Immature natural killer cell (primary cell): ENCODE measurements at regions not wholly inside any gene's neighbourhood (a gene's known extent, or its start where the extent isn't known, plus 50 kb on each side); places are given as distances from the start of the nearest gene placed in this dataset.
"Not testable (repeated sequence)": the region's sequence is repeated elsewhere in the genome, so short reads cannot be mapped to it uniquely, and the experiment has no call there.

ENCODE experiments used
- DNase-seq, 3 donors: peaks; one replicate each; pipeline ENCODE4 v3.0.0; 2022; ENCODE audit warnings: mixed read lengths in 1 of 3
- H3K27ac Mint-ChIP-seq, 6 donors: one replicate each; pipeline ENCODE4 v1.8.0; 2020; ENCODE audit warnings: mixed read lengths in 6 of 6, mild to moderate bottlenecking in 5 of 6, inconsistent platforms in 4 of 6, moderate library complexity in 3 of 6
- H3K27me3 Mint-ChIP-seq, 3 donors: one replicate each; pipeline ENCODE4 v1.8.0; 2020 to 2021; ENCODE audit warnings: low read depth in 3 of 3, mild to moderate bottlenecking in 3 of 3, mixed read lengths in 3 of 3, moderate library complexity in 3 of 3, inconsistent platforms in 1 of 3
- H3K36me3 Mint-ChIP-seq, 3 donors: one replicate each; pipeline ENCODE4 v1.8.0; 2020; ENCODE audit warnings: mixed read lengths in 3 of 3, inconsistent platforms in 2 of 3, mild to moderate bottlenecking in 2 of 3
- H3K4me1 Mint-ChIP-seq, 2 donors: one replicate each; pipeline ENCODE4 v1.8.0; 2020; ENCODE audit warnings: inconsistent platforms in 2 of 2, mild to moderate bottlenecking in 2 of 2, mixed read lengths in 2 of 2, moderate library complexity in 1 of 2
- H3K4me3 Mint-ChIP-seq, 5 donors: one replicate each; pipeline ENCODE4 v1.8.0; 2020; ENCODE audit warnings: mild to moderate bottlenecking in 5 of 5, mixed read lengths in 5 of 5, inconsistent platforms in 3 of 5, moderate library complexity in 3 of 5
- H3K9me3 Mint-ChIP-seq, 6 donors: one replicate each; pipeline ENCODE4 v1.8.0; 2020; ENCODE audit warnings: mild to moderate bottlenecking in 6 of 6, mixed read lengths in 6 of 6, inconsistent platforms in 4 of 6, moderate library complexity in 3 of 6

DNA sequence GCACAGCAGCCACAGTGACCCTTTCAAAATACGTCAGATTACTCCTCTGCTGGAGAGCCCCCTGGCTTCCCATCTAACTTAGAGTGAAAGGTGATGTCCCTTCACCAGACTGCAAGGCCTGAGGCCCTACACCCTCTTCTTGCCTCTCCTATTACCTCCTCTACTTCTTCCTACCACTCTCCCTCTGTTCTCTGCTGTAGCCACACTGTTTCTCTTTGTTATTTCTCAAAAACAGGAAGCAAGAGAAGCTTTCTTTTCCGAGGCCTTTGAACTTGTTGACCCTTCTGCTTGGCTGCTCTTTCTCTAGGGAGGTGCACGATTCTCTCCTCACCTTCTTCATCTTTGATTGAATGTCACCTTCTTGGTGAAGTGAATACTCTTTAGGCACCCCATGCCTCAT is 141.3 kb upstream of the NBPF9 start:
- not testable (repeated sequence) for H3K4me3 Mint-ChIP-seq, H3K4me1 Mint-ChIP-seq, H3K27me3 Mint-ChIP-seq, H3K27ac Mint-ChIP-seq, H3K9me3 Mint-ChIP-seq, DNase-seq, H3K36me3 Mint-ChIP-seq

DNA sequence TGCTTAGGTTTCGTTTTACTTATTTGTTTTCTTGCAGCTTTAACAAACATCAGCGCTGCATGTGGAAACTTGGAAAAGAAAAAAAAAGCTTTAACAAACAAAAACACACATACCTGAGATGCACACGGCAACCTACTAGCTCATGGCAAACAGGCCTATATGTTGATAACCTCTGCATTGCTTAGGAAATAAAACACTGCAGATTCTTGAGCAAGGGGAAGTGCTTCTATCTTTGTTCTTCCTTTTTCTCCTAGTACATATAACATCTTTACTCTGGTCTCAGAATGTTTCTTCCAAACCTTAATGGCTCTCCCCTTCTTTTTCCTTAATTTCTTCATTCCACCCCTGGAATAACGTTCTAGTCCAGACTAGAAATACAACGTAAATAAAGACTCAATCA is 142.9 kb upstream of the NBPF9 start:
- not testable (repeated sequence) for H3K9me3 Mint-ChIP-seq, H3K4me1 Mint-ChIP-seq, DNase-seq, H3K27ac Mint-ChIP-seq, H3K27me3 Mint-ChIP-seq, H3K4me3 Mint-ChIP-seq, H3K36me3 Mint-ChIP-seq

DNA sequence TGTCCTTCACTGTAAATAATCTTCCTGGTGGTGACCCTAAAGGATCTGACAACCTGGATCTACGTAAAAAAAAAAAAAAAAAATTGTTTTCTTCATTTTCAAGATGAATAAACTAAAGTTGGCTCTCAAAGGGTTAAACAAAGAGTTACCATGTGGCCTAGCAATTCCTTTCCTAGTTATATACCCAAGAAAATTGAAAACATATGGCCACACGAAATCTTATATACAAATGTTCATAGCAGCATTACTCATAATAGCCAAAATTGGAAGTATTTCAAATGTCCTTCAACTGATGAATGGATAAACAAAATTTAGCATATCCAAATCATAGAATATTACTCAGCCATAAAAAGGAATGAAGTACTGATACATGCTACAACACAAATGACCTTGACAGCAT is 145.3 kb upstream of the NBPF9 start:
- not testable (repeated sequence) for H3K27me3 Mint-ChIP-seq, H3K27ac Mint-ChIP-seq, H3K36me3 Mint-ChIP-seq, H3K9me3 Mint-ChIP-seq, DNase-seq, H3K4me1 Mint-ChIP-seq, H3K4me3 Mint-ChIP-seq

DNA sequence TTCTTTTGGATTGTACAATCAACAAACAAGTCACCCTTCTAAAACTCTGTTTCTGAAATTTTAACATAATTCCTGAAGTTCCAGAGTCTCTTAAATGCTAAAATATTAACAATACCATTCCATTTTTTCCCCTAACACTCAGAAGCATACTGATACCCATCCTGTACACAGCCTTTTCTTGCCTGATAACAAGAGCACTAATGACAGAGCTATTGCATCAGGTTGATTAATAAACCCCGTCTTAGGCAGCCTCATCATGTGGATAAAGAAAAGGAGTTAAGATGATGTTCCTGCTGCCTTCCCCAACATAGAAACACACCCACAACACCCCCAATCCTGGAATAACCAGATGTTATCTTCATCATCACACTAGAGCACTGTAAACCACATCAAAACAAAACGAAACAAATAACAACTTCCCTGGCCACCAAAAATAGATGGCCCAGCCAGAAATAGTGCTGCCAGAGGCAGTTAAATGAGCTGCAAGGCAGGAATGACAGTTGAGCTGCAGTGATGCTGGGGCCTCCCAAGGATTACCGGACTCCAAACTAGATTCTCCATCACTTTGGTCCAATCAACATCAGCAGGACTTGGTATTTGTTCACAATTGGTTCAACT is 146.6 kb upstream of the NBPF9 start:
- not testable (repeated sequence) for H3K27me3 Mint-ChIP-seq, H3K36me3 Mint-ChIP-seq, H3K9me3 Mint-ChIP-seq, DNase-seq, H3K4me3 Mint-ChIP-seq, H3K4me1 Mint-ChIP-seq, H3K27ac Mint-ChIP-seq

DNA sequence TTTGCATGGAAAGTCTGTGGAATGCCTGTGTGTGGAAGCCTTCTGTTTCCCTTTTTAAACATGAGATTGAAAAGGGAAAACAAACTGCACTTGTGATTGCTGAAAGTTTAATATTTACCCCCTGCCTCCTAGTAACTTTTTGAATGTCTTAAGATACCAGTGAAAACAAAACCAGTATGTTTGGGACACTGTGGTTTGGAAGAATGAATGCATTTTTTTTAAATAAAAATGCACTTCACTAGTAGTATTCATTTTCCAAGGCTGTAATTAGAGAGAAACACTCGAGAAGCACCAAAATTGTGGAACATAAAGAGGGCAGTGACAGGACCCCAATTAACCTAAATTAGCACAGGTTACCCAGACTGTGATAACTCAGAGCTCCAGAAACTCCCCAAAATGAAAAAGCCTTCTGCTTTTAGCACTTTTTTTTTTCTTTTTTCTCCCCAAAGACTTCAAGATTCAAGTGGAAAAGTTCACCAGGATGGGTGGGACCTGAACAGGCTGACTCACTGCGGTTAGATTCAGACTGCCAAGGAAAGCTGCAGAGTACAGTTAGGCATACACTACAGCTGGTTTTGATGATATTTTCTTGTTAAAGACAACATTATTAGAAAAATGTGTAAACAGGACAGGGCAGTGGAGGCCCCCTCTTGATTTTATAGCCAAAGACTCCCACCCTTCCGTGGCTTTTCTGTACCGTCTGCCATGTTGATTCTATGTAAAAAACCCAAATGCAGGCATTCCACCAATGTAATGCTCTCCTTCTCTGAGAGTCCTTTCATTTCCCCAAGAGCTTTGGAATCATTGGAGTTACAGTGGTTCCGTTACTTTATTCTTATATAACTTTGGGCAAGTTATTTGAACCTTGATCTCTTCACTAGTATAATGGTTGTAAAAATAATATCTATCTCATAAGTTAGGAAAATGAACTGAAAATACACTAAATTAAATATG is 151.8 kb upstream of the NBPF9 start:
- H3K27me3 Mint-ChIP-seq, H3K4me3 Mint-ChIP-seq, DNase-seq, H3K4me1 Mint-ChIP-seq, H3K36me3 Mint-ChIP-seq, H3K27ac Mint-ChIP-seq, H3K9me3 Mint-ChIP-seq: not testable (repeated sequence)

DNA sequence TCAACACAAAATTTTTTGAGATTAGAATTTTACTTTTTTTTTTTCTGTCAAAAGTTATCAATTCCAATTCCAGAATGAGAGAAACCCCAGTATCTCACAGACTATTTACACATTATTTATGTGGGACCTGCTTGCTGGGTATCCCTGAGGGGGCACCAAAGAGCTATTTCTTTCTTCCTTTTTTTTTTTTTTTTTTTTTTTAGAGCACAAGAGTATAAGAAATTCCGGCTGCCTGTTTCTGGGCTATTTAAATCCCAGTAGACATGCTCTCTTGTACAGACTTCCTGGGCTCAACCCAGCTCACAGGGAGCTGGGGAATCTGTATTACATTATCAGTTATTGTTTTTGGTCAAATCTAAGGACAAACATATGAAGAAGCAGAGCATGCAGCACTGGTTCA is 156.9 kb upstream of the NBPF9 start:
- H3K27me3 Mint-ChIP-seq, DNase-seq, H3K9me3 Mint-ChIP-seq, H3K27ac Mint-ChIP-seq, H3K36me3 Mint-ChIP-seq, H3K4me3 Mint-ChIP-seq, H3K4me1 Mint-ChIP-seq: not testable (repeated sequence)

DNA sequence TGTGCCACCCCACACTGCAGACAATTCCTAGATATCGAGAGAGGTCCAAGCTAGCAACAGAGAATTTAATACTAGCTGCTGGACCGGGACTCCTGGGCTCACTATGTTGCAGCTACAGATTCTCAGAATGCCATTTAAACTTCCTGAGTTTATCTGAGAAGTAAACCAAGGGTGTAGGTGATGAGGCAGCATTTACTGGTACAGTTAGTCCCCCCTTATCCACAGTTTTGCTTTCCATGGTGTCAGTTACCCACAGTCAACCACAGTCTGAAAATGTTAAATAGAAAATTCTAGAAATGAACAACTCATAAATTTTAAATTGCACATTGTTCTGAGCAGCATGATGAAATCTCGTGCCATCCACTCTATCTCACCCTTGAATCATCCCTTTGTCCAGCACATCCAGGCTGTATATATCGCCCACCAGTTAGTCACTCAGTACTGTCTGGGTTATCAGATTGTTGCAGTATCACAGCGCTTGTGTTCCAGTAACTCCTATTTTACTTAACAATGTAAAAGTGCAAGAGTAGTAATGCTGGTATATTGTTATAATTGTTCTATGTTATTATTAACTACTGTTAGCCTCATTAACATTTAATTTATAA is 157.5 kb upstream of the NBPF9 start:
- not testable (repeated sequence) for H3K9me3 Mint-ChIP-seq, DNase-seq, H3K27ac Mint-ChIP-seq, H3K4me1 Mint-ChIP-seq, H3K27me3 Mint-ChIP-seq, H3K36me3 Mint-ChIP-seq, H3K4me3 Mint-ChIP-seq

DNA sequence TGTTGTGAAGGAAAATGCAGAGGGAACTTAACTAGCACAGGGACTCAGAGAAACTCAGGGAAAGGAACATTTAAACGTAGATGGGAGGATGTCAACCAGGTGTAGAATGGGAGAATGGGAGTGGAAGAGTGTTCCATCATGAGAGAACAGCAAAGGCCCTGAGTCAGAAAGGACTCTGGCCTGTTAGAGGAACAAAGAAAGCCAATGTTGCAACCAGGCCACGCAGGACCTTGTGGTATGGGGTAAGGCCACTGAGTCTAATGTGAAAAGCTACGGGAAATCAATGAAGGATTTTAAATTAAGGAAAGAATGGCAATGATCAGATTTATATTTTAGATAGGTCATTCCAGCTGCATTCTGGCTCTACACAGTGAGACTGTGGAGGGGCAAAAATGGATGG is 163.9 kb upstream of the NBPF9 start:
- H3K4me1 Mint-ChIP-seq, H3K36me3 Mint-ChIP-seq, H3K4me3 Mint-ChIP-seq, H3K27ac Mint-ChIP-seq, DNase-seq, H3K9me3 Mint-ChIP-seq, H3K27me3 Mint-ChIP-seq: not testable (repeated sequence)

DNA sequence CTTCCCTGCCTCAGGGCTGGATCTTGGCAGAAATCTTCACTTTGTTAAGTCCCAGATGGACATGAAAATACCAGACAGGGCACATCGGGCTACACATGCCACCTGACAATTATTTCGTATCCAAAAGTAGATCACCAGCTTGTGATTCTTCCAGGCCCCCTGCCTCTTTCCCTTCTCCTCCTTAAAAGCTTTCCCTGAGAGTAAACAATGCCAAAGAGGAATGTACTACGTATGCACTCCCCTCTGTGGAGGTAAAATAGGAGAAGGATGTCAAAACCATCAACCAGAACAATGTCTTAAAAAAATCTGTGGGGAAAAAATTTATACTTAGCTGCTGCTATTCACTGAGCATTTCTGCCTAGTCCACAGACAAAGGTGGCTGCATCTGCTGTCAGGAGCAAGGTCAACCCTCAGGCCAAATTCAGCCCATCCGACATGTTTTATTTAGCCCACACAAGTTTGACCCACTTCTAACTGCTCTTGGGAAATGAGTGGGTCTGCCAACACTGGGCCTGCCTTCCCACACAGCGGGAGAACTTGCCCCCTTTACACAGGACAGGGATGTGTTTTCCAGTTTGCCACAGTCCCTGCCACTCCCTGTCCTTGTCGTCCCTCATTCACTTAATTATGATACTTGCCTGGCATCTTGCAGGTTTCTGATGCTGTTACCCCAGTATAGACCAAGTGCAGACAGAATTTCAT is 165.8 kb upstream of the NBPF9 start:
- not testable (repeated sequence) for H3K27me3 Mint-ChIP-seq, H3K27ac Mint-ChIP-seq, H3K9me3 Mint-ChIP-seq, H3K36me3 Mint-ChIP-seq, DNase-seq, H3K4me1 Mint-ChIP-seq, H3K4me3 Mint-ChIP-seq

DNA sequence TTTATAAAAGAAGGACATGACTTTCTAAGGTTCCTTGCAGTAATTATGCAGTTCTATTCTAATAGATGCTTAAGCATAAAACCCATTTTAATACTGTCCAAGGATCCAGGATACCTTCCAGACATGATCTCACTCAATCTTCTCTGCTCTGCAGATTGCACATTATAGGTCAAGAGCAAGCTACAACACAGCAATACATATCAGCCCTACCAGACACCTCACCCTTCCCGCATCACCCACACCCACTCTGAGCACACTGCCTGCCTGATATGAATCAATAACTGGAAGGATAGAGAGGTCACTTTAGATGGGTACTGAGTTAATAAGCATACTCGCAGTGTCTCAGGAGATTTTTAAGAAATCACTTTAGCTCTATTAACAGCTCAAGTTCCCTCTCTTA is 166.5 kb upstream of the NBPF9 start:
- not testable (repeated sequence) for H3K4me1 Mint-ChIP-seq, DNase-seq, H3K36me3 Mint-ChIP-seq, H3K27ac Mint-ChIP-seq, H3K4me3 Mint-ChIP-seq, H3K27me3 Mint-ChIP-seq, H3K9me3 Mint-ChIP-seq

DNA sequence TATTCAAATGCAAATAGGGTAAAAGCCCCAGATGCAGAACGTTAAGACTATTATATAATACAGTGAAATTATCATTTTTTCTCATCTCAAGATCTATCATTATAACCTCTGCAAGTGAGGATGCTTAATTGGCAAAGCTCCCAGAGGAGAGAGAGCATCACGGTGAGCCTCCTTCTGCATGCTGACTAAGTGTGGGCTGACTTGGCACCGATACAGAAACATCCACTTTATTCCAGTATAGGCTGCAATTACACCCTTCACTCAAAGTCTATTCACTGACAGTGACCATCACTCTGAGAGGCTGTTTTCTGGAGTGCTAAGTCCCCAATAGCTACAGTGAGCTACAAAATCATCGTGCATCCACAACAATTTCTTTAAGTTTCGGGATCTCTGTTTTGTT is 171.1 kb upstream of the NBPF9 start:
- H3K27ac Mint-ChIP-seq, H3K27me3 Mint-ChIP-seq, H3K36me3 Mint-ChIP-seq, DNase-seq, H3K4me1 Mint-ChIP-seq, H3K4me3 Mint-ChIP-seq, H3K9me3 Mint-ChIP-seq: not testable (repeated sequence)

DNA sequence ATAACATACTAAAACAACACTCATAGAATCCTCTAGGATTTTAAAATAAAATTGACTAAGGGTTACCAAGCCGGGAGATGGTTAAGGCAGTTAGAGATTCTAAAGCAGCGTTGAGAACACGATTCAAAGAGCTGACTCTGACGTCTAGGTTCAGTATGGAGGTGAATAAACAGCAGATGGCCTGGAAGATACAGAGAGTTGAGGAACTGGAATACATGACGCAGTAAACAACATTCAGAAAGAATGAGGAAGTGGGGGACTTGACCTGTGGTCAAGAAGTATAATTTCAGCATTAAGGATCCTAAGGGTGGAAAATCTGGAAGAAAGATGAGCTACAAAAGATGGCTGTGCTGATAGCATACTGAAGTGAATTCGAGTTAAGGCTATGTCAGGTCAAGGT is 172.5 kb upstream of the NBPF9 start:
- H3K36me3 Mint-ChIP-seq, H3K4me3 Mint-ChIP-seq, H3K4me1 Mint-ChIP-seq, H3K27me3 Mint-ChIP-seq, DNase-seq, H3K9me3 Mint-ChIP-seq, H3K27ac Mint-ChIP-seq: not testable (repeated sequence)

DNA sequence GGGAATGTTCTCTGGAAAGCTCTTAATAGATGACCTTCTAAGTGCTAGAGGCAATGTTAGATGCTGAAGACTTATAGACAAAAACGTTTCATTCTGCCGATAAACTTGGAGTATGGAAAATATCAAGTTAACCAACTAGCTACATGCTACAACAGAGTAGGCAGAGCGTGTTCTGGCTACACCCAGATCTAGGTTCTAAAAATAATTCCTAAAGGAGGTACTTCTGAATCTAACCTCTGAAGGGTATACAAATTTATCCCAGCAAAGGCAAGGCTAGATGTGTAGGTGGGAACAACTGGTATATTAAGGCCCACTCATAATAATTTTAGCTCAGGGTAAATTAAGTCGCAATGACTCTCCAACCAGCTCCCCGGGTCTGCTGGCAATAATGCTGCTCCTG is 173.1 kb upstream of the NBPF9 start:
- not testable (repeated sequence) for H3K27me3 Mint-ChIP-seq, H3K27ac Mint-ChIP-seq, DNase-seq, H3K36me3 Mint-ChIP-seq, H3K4me1 Mint-ChIP-seq, H3K9me3 Mint-ChIP-seq, H3K4me3 Mint-ChIP-seq

DNA sequence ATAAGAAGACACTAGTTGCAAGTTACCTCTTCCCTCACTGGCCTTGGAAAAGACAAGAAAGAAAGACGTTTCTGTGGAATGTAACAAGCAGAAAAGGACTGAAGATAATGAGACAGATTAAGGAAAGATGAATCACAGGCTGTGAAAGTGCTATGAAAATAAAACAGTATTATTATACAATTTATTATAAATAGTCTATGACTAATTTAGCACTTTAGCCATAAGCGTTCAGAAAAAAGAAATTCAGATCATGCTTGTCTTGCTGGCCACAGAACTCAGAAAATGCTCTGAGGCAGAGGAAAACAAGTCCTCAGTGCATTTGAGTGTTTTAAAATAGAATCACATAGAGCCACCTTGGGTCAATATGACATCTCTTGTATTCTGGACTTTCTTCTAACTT is 174.8 kb upstream of the NBPF9 start:
- not testable (repeated sequence) for H3K9me3 Mint-ChIP-seq, H3K4me1 Mint-ChIP-seq, DNase-seq, H3K4me3 Mint-ChIP-seq, H3K36me3 Mint-ChIP-seq, H3K27me3 Mint-ChIP-seq, H3K27ac Mint-ChIP-seq
